Suprapubic skin (tissue), 4 donors: ENCODE measurements at regions not wholly inside any gene's neighbourhood (a gene's known extent, or its start where the extent isn't known, plus 50 kb on each side); places are given as distances from the start of the nearest gene placed in this dataset.

ENCODE experiments used
- EP300 ChIP-seq: sonication (generic); formaldehyde crosslinking; IDR thresholded peaks from one replicate; pipeline ENCODE4 v1.6.1; 2017; ENCODE audit warnings: antibody characterized with exemption
- POLR2A ChIP-seq, 2 donors: fragments of 450-650 bp; IDR thresholded peaks; one replicate each; pipeline ENCODE4 v1.6.1; 2017; ENCODE audit warnings: antibody characterized with exemption in 2 of 2, mild to moderate bottlenecking in 2 of 2, moderate library complexity in 2 of 2
- POLR2AphosphoS5 ChIP-seq, 3 donors: sonication (generic); formaldehyde crosslinking; IDR thresholded peaks; one replicate each; pipeline ENCODE4 v1.6.1; 2017; ENCODE audit warnings: antibody characterized with exemption in 3 of 3
- TF ChIP-seq, protein P1 (sequence below), 2 donors: fragments of 200-600 bp in 1 of 2; fragments of 450-650 bp in 1 of 2; sonication (generic) in 1 of 2; IDR thresholded peaks; one replicate each; pipeline ENCODE4 v1.5.1; 2016 to 2019; ENCODE audit warnings: antibody characterized with exemption in 2 of 2, mild to moderate bottlenecking in 1 of 2, moderate library complexity in 1 of 2

DNA sequence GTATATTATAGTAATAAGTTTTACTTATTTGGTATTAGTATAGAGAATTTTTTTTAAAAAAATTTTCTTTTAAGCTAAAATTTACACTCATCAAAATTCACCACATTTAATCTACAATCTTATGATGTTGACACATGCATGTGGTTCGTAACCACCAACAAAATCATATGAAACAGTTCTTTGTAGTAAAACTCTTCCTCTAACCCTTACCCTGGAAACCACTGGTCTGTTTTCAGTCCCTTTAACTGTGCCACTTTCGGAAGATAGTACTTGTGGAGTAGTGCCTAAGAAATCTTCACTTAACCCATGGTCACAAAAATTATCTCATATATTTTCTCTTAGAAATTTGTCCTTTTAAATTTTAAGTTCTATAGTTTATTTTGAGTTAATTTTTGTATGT, 1498.8 kb downstream of the MAT2B start:
- TF ChIP-seq POLR2AphosphoS5 (IDR thresholded peaks at IDR 0.05): no peak
- no peak for TF ChIP-seq POLR2A (IDR thresholded peaks at IDR 0.05)
- TF ChIP-seq, protein P1, sequence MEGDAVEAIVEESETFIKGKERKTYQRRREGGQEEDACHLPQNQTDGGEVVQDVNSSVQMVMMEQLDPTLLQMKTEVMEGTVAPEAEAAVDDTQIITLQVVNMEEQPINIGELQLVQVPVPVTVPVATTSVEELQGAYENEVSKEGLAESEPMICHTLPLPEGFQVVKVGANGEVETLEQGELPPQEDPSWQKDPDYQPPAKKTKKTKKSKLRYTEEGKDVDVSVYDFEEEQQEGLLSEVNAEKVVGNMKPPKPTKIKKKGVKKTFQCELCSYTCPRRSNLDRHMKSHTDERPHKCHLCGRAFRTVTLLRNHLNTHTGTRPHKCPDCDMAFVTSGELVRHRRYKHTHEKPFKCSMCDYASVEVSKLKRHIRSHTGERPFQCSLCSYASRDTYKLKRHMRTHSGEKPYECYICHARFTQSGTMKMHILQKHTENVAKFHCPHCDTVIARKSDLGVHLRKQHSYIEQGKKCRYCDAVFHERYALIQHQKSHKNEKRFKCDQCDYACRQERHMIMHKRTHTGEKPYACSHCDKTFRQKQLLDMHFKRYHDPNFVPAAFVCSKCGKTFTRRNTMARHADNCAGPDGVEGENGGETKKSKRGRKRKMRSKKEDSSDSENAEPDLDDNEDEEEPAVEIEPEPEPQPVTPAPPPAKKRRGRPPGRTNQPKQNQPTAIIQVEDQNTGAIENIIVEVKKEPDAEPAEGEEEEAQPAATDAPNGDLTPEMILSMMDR (IDR thresholded peaks at IDR 0.05): no peak
- TF ChIP-seq EP300: no peak
